ENCODE measurements at regions not wholly inside any gene's neighbourhood (a gene's known extent, or its start where the extent isn't known, plus 50 kb on each side); places are given as distances from the start of the nearest gene placed in this dataset.

GRCh38 chr2:121961761-121962160 lies 206.3 kb downstream of the TSN start:
- TF ChIP-seq EZH2 (IDR thresholded peaks at IDR 0.05; ENCODE audit: insufficient read depth, poor library complexity, severe bottlenecking) (no peak), EZH2phosphoT487 (IDR thresholded peaks at IDR 0.05; ENCODE audit: insufficient read depth, low read depth) (no peak)
